ENCODE measurements at regions not wholly inside any gene's neighbourhood (a gene's known extent, or its start where the extent isn't known, plus 50 kb on each side); places are given as distances from the start of the nearest gene placed in this dataset.

GRCh38 chr5:124317451-124317850, 429.0 kb downstream of the ZNF608 start:
- no peak for DNase-seq

- peak in 1 of 3 donors; percentile 66 for DNase-seq
These were observed 430.6 kb downstream of the ZNF608 start for GRCh38 chr5:124315741-124316415.

- DNase-seq, result no peak
These were observed 436.0 kb downstream of the ZNF608 start for GRCh38 chr5:124310453-124310852.

GRCh38 chr5:124309241-124309980, 437.0 kb downstream of the ZNF608 start:
- no peak for DNase-seq

- DNase-seq, result peak; percentile 29 to 56 (median 36)
These were observed 443.1 kb downstream of the ZNF608 start for GRCh38 chr5:124303366-124303765.

DNA sequence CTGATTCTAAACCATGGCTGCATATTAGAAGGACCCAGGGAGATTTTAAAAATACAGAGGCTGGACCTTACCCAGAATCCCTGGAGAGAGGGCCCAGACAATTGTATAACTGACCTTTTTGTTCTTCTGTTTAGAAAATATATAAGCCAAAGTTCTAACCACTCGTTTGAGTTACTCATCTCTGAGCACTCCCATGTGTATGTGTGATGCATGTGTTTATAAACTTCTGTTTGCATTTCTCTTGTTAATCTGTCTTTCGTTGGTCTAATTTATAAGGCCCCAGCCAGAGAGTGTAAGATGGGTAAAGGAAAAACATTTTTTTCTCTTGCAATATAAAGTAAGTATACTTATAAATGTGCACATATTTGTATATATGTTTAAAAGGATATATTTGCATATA, 443.9 kb downstream of the ZNF608 start:
- peak in 1 of 3 donors; percentile 9 for DNase-seq

DNA sequence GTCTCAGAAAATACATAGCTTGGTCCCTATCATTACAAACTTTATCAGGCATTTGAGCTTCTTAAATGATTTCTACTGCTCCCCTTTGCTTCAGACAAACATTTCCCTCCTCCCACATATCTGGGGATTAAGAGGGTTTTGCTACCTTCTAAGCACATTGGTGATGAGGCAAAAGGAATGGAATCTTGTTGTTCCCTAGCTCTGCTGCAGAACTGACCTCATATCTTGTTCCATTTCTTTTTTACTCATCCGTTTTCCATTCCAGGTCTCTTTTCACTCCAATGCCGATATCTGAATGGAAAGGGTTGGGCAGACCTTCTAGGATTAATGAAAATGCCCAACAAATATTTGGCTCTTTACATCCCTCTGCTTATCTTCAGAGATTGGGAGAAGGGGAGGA, 444.6 kb downstream of the ZNF608 start:
- DNase-seq, result peak in 2 of 3 donors; percentile 26 to 29

DNA sequence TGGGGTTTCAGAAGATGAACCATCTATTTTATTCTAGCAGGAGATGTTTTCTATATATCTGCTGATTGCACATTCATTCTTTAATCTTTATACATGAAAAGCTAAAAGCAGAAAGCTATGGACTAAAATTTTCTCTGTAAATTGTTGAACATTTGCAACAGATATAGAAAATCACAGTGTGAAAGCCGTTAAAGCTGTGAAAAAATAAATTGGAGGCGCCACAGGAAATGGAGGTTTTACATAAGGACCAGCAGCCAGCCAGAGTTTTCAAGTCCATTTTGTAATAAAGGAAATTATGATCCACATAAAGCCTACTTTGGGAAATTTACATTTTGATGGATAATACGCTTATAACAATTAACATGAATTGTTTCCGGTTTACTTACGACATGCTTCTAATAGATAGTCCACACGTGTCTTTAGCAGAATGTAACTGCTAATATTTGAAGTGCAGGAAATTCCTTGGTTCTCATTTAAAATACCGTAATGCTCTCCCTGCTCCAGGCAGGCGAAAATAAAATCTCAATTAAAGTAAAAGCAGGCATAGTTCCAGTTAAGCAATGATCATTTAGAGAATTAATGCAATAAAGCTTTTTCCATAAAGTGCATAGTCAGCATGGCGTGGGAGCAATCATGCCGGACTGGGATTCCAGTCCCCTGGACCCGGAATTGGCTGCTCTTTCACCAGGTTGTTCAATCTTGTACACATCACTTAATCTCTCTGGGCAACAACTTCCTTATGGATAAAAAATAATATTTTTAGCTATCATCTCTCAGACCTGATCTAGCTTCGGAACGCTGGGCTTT, 445.4 kb downstream of the ZNF608 start:
- DNase-seq, result no peak

GRCh38 chr5:124297826-124298225, 448.6 kb downstream of the ZNF608 start:
- DNase-seq, result no peak

GRCh38 chr5:124292322-124292855, 454.1 kb downstream of the ZNF608 start:
- no peak for DNase-seq

- DNase-seq, result peak in 2 of 3 donors; percentile 19 to 59
These were observed 456.7 kb downstream of the ZNF608 start for GRCh38 chr5:124289641-124290311.

DNA sequence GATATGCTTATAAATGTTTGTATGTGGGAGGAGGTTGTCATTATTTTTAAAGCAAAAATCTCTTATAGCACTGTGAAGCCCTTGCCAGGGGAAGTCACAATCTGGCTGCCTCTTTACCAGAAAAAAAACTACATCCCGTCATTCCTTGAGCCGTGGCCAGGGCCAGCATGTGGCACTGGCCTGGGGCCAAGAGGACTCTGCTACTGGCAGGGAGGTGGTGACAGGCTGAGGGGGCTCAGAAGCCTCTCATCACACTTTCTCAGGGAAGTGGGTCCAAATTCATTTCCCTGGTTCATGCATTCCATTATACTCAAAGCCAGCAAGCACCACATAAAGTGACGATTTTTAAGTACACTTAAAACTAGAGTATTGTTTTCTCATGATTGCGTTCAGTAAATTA, 457.3 kb downstream of the ZNF608 start:
- peak; percentile 44 to 74 (median 60) for DNase-seq

- no peak for DNase-seq
These were observed 458.6 kb downstream of the ZNF608 start for GRCh38 chr5:124287813-124288212.

DNA sequence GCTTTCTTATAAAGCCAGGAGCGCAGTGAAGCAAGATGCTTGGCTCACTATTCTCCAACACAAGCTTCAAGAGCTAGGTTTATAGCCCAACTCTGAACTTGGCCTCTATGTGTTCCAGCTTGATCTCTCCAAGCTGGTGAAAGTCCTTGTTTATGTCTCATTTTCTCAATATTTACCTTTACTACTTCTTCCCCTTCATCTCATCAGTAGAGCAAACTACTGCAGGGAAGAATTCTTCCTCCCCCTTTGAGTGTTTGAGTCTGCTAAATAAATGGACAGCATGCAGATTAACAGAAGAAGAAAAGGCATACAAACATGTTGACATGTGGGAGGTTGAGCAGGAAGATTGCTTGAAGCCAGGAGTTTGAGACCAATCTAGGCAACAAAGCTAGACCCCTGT, 460.7 kb downstream of the ZNF608 start:
- no peak for DNase-seq

DNA sequence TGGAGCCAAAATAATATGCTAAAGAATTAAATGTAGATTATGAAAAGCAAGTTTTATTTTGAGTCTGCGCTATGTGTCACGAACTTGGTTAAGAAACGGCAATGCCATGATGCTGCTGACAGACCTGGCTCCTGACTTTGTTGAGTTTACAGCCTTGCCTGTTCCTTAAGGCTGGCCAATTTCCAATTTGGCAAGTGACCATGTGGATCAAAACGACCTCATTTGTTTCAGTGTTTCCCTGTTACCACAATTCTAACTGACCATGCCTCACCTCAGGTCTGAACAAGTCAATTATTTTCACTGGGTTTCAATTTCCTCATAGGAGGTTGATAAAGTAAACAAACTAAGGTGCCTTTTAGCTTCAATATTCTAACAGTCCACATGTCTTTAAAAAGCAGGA, 461.4 kb downstream of the ZNF608 start:
- DNase-seq, result no peak

- DNase-seq, result peak in 2 of 3 donors; percentile 12 to 30
These were observed 463.4 kb downstream of the ZNF608 start for GRCh38 chr5:124283031-124283430.

- no peak for DNase-seq
These were observed 466.4 kb downstream of the ZNF608 start for GRCh38 chr5:124280079-124280478.

DNA sequence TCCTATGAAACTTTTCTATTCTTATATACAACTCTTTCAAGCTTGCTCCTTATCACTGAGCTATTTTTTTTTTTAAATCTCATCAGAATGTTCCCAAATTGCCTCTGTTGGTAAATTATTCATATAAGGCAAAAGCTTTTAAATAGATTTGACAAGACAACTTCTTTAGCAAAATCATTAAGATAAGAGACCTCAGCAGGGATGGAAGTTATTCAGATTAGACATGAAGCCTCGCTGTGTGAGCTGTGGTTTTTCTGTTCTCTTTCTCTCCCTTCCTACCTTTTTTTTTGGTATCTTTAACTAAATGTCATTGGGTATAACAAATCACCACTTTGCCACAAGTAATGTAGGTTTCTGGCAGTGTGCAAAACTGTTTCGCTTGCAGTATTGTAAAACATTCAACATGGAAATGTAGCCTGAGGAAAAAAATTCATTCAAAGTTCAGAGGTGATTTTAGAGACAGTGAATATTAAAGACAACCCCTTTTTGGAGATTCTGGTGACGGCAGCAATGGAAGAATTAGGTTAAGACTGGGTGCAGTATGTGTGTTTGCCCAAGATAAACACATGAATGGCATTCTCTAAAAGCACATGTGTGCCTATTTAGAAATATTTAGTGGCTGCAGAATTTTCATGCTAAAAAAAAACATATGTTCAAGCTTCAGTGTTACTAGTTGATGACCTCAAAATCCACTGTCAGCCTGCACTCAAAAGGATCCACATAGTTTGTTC, 467.1 kb downstream of the ZNF608 start:
- DNase-seq, result no peak

DNA sequence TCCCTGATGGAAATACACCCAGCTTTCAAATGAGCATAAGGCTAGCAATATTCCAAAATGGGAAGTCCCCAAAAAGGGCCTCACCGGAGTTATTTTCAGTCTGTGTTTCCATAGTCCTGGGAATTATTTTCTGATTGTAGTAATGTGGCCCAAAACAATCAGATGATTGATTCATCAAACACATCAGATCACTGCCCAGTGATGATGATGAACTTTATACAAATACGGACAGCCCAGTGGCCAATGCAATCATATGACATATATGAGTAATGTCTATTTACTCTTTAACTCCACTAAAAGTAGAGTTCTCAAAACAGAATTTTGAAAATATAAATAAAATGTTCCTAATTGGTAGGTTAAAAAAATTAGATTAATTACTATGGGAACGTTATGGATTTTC, 467.8 kb downstream of the ZNF608 start:
- DNase-seq, result no peak

GRCh38 chr5:124277767-124278545, 468.5 kb downstream of the ZNF608 start:
- no peak for DNase-seq
